GM19043 (cell line): ENCODE measurements at regions not wholly inside any gene's neighbourhood (a gene's known extent, or its start where the extent isn't known, plus 50 kb on each side); places are given as distances from the start of the nearest gene placed in this dataset.
"Not testable (repeated sequence)": the region's sequence is repeated elsewhere in the genome, so short reads cannot be mapped to it uniquely, and the experiment has no call there.

Experiments
- ATAC-seq: cut with Tn5 transposase; IDR thresholded peaks from one replicate; pipeline ENCODE4 v1.9.1; 2021; ENCODE audit warnings: low read depth; ENCODE audit not compliant: unreplicated experiment

DNA sequence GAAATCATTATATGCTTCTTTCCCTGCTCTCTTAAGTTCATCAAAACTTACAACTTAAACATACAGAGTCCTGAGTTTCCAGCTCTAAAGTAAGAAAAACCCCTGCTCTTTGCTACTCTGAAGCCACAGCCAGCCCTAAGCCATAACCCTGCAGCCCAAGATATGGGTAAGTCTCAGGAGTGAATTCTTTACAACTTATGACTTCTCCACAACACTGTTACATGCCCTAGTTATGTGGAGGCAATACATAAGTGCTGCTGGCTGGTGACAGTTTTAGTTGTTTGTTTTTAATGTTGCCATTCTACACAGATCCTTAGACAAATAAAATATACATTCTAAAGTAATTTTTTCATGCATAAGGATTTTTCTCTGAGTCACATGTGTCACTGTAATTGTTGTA, 100.2 kb downstream of the FBXO8 start:
- ATAC-seq, result no peak

DNA sequence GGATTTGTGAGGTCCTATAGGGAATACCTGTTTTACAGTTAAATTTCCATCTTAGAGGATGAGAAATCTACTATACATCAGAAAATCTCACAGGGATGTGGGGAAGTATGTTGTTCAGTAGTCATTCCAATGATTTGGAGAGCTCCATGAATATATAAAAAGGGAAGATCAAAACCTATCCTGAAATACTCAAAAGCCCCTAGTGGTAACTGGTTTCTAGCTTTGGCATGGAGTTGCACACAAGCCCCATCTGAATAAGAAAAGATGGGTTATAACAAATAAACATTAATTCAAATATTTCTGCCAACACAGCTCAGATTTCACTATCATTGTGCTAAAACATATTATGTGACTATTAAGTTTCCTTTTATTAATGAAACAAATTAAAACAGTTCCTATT, 101.6 kb downstream of the FBXO8 start:
- ATAC-seq, result no peak

DNA sequence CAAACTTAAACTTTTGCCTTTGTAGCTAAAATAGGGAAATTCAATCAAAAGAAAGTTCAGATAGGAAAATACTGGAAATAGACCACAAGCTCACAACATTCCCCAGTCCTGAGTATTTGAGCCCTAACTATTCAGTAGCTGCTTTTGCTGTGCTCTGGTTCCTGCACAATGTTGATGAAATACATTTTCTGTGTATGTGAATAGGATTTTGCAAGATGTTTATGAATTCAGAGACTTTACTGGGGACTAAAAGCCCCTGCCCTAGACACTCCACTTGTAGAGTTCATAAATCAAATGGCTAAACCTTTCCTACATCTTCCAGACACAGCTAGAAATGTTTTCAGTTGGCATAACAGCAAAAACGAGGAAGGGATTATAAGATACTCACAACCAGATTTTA, 105.9 kb downstream of the FBXO8 start:
- ATAC-seq, result no peak

DNA sequence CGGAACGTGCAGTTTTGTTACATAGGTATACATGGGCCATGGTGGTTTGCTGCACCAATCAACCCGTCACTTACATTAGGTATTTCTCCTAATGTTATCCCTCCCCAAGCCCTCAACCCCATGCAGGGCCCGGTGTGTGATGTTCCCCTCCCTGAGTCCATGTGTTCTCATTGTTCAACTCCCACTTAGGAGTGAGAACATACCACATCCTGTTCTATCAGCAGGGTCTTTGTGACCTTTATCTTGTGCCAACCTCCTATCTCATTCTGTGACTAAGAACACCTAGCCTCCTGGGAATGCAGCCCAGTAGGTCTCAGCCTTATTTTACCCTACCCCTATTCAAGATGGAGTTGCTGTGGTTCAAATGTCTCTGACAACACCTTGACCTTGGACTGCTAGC, 107.6 kb downstream of the FBXO8 start:
- not testable (repeated sequence) for ATAC-seq

DNA sequence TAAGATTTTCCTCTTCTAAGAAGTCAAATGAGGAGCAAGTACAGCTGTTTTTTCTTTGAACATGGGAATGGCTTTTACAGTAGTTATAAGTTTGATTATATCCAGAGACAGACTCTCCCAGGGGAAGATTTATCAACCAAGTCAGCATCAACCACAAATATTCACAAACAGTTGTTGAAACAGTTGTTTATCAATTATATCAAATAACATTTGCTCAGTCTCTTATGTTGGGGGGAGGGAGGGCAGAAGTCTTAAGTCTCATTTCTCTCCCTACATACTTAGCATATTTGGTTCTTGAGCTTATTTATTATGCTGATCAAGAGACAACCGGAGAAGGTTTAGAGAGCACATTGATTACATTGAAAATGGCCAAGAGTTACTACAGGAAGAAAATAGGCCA, 110.1 kb downstream of the FBXO8 start:
- ATAC-seq, result no peak

DNA sequence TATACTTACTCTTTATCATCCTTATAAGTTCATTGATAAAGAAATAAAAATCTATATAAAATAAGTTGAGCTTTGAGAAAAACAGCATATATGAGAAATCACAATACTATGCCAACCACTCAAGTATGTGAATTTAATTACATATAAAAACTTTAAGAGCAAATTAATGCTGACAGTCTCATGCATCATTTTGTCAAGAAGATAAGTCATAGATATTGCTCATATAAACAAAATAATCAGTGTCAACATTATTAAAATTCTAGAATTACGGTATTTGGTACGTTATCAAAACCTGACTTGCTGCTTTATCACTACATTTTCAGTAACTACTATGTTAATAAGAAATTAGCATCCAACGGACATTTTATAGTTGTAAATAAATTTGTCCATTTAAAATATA, 111.2 kb downstream of the FBXO8 start:
- no peak for ATAC-seq

DNA sequence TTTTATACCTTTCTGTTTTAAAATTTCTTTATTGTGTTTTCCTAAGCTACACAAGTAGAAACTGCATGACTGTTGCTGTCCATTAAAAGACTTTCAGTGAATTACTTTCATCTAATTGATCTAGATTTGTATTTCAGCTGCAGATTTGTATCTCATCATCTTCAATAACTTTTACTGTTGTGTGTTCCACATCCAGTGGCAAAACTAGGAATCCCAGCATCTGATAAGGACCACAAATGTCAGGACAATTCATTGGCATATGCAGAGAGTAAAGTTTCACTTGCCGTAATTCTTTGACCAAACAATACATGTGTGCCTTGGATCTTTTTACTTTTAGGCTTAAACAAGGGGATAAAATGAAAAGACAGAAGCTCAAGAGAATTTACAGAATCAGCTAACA, 112.6 kb downstream of the FBXO8 start:
- no peak for ATAC-seq

DNA sequence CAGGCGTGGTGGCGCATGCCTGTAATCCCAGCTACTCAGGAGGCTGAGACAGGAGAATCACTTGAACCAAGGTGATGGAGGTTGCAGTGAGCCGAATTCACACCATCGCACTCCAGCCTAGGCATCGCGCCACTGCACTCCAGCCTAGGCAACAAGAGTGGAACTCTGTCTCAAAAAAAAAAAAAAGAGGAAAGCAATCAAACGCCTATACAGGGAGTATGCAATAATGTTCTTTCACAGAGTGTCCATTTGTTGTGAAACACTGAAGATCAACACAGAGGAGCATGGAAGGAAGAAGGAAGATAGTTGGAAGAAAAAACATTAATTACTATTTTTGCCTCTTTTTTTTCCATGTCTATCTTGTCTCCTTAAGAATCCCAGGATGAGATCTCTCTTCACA, 113.4 kb downstream of the FBXO8 start:
- ATAC-seq, result no peak

DNA sequence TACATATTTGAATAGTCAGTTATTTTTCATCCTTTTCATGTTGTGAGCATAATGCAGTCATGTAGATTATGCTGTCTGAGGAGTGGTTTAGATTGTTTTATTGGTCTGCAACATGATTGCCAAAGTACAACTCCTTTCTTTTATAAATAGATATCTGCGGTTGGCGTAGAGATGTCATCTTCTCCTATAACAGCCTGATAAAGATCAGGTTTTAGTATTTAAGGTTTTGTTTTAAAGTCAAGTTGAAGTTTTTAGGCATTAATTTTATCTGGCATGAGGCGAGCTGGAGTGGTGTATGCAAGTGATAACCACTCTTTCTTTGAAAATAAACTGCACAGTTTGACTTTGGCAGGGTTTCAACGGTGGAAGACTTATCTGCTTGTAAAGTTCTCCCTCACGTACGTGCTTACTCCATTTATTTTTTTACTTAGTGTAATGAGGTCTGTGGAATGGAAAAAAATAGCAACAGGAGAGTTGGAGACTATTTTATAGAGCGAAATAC, 126.3 kb downstream of the FBXO8 start:
- ATAC-seq, result no peak

DNA sequence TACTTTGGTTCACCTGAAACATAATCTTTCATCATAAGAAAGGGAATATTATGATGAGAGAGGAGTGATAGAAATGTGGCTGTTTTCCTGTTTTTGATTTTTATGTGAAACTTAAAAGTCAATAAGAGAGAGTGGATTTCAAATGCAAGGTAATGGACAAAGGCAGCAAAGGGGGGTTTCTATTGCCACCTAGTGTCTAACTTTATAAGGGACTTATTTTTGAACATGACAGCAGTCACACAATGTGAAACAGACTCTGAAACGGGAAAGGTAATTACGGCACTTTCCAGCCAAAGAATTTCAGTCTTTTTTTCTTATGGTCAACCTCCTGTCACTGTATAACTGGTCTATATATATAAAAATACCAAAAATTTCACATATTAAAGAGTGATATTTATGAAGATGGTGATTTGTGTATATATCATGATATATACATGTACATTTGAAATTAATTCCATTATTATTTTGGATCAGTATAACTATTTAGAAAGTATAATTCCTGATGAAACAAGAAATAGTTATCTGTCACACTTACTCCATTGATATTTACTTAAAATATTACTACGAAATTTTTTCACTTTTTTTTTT, 127.1 kb downstream of the FBXO8 start:
- peak; percentile 91 for ATAC-seq

DNA sequence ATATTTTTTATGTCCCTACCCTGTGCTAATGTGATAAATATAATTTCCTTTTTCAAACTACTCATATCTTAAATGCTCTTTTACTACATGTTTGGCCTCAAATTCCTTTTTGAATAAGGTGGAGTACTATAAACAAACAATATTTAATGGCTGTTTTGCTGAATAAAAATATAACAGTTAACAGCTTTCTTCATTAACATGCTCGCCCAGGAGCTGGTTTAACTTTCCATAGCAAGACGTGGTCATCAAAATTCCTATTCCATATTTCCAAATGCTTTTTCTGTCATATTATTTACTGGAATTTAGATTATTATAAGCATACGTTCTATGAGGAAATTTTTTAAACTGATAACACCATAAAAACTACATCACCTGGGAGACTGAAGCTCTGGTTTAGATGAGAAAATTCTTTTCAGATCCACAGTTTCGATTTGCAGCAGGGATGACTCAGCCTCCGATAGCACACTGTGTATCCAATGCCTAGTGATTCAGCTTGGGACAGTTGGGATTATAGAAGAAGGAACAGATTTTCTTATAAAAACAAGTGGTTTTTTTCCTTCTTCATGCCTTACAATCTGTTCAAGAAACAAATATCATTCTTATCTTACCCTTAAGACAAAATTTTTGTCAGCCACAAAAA, 129.1 kb downstream of the FBXO8 start:
- ATAC-seq, result no peak

DNA sequence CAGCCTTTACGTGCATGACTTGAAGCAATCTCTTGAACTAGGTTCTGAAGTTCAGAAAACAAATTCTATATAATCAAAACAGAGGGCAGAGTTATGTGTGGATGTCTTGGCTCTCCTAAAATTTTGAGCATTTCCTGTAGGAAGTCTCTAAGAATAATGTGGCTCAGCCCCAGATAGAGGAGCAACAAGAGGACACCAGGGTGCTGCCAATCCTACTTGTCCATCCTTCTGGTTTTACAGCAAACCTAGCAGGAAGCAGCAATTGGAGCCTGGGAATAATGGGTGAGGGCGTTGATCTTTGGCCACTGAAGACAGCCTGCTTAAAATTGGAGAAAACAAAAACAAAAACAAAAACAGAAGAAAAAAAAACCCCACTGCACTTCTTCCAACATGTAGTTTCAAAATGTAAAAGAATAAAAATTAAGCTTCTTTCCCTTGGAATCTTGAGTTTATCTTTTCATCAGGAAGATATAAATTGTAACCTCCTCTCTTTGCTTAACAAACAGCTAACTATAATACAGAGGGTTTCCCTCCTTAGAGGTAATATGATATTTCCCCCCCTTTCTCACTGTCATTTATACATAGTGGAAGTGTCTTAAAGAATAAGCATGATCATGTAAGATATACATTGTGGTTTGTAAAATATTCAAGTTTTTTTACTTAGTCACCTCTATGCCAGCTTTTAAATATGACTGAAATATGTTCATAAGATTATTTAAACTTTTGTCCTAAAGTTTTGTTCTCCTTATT, 130.6 kb downstream of the FBXO8 start:
- ATAC-seq, result no peak

DNA sequence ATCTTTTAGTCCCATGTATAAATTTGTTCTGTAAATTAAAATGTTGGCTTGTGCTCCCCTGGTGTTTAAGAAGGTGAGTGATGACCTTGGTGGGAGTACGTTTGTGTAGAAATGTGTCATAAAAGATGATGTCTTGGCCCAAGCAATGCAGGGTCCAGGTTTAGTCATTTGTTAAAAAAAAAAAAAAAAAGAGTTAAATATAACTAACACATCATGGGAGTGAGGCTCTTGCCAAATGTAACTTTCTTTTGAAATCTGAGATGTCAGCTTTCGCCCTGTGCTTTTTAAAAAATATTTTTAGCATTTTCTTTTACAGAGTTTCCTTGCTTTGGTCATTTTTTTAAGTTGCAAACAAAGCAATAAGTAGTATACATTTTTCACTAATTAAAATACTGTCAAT, 135.6 kb downstream of the FBXO8 start:
- ATAC-seq, result no peak

DNA sequence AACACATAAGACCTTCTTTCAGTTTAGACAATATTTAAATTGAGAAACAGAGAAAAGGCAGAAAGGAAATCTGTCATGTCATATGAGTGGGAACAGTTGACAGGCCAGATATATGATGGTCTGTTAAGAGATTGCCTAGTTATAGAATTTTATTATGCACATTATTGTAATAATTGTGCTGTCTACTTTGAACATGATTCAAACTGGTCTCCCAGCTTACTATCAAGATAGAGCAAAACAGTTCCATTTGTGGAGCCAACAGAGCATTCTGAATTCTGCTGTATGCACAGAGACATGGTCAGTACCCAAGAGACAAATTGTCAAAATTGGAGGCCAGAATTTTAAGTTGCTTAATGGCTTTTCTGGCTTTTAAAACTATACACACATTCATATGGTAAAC, 139.4 kb downstream of the FBXO8 start:
- ATAC-seq, result no peak

DNA sequence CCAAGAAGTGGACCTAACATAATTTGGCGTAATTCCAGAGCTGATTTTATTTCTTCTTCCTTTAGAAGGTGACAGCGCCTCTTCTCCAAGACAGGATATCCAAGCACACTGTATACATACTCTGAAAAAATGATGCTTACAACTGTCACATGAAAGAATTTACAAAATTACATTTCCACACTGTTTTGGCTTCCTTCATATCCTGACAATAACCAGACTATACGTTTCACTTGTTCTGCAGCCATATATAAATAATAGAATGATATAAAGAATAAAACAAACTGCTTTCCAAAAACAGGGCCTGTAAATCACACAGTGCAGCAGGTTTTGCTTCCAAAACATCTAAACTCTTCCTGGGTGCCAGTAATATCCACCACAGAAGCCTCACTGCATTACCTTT, 141.6 kb downstream of the FBXO8 start:
- ATAC-seq, result no peak

DNA sequence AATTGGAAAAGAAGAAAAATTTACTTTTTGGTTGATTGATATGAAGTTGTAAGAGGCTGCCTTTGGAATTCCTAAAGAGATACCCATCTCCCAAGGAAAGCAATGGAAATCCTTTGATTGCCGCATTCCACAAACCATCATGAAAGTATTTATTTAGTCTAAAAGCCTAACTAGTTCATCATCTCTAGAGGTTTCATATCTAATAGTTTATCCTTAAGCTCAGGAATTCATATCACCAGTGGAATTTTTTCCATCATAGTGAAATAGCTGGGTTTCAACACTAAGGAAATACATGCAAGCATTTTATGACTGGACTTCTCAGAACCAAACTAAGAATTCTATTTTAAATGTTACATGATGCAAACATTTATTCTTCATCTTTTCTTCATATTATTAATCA, 144.9 kb downstream of the FBXO8 start:
- ATAC-seq, result no peak

DNA sequence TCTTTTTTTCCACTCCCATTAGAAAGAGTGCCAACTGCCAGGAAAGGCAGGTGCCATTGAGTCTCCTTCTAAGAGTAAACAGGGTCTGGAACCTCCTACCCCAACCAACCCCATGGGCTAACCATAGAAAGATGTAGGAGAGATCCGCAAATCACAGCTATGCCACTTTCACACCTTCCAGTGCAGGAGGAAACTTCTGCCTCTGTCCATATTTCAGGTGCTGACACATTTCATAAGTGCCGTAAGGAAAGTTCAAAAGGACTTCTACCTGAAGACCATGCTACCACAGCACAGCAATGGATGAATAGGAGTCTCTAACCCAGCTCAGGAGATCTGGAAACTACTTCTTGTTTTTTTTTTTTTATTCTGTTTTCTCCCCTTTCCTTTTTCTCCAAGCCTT, 145.8 kb downstream of the FBXO8 start:
- ATAC-seq, result no peak

DNA sequence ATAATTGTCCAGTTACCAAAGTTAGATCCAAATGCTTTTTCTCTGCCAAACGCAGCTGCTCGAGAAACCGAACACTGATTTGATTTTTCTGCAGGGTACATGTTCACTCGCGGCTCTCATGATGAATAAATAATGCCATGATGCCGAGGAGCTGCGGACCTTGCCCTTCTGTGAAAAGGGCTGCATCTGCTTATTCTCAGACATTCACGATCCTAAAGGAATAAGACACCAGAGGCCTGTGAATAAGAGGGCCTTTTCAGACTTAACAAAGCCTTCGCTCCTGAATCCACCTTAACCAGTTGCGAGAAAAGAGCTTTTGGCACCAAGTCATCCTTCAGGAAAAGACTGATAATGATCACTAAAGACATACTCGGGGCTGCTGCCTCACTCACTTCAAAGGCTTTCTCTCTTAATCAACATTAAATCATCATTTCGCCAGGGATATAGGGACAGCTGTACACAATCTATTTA, 147.5 kb downstream of the FBXO8 start:
- no peak for ATAC-seq

DNA sequence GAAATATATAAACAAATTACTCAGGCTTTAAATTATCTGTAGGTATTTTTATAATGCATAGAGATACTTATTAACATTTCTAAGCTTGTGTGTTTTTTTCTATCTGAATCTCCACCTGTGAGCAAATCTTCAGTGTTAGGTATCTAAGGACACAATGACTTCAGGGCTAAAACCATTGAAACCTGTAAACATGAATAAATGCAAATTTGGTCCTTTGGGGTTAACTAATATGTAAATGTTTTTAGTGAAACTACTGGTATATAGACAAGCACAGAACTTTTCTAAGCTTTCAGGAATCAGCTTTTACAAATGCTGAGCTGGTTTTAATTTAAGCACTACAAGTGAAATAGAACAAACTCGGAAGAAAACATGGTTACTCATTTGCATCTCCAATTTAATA, 147.9 kb downstream of the FBXO8 start:
- ATAC-seq, result no peak

DNA sequence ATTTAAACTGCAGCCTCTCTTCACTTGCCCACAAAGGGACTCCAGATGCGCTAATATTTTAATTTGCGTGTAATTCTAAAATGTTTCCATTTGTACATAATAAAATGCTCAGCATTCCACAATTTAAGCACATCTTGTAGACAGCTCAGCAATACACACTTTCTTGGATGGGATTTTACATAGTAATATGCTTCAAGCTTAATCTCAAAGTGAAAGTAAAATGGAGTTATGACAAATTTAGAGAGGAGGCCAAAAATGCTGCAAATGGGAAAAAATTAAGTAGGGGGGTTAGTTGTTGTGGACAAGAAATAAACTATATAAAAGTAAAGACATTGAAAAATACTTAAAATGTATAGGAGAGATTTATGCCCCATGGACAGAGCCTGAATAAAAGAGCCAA, 149.1 kb downstream of the FBXO8 start:
- no peak for ATAC-seq

DNA sequence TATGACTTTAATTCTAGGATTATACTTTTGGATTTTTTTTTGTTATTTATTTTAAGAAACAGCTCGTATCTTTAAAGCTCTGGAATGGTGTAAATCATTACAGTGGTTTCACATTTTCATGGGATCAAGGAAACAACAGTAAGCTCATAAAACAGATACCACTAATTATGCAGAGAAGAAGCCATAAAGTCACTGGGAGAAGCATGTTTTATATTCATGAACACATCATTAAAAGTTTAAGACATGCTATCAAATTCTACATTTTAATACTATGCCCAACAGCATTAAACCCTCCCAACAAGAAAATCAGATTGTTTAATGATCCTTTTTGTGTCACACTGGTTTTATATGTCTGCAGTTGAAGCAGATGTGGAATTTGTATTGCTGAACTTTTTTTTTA, 149.9 kb downstream of the FBXO8 start:
- ATAC-seq, result no peak

DNA sequence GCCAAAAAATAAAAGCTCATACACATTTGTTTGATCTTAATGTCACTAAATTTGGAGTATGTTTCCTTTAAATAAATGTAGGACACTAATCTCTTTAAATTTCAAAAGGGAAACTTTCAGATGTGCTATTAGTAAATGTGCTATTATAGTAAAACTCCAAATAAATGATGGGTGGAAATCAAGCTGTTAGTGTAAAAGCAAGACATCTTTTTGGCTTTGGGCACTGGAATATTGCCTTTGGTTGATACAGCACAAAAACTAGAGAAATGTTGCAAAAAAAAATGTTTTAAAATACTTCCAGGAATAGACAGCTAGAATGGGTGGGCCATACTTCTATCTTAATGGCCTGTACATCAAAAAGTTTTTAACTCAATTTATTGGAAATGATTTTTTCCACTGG, 151.6 kb downstream of the FBXO8 start:
- ATAC-seq, result no peak
